ENCODE measurements at regions not wholly inside any gene's neighbourhood (a gene's known extent, or its start where the extent isn't known, plus 50 kb on each side); places are given as distances from the start of the nearest gene placed in this dataset.

GRCh38 chr10:107303203-107303602 is 138.7 kb upstream of the SORCS1 start:
- Histone ChIP-seq H3K27ac (ENCODE audit: low read depth in 2 of 2, low read length in 1 of 2) (no peak overlapping the region), H3K4me1 (ENCODE audit: control insufficient read depth in 2 of 2, insufficient read depth in 2 of 2, low read length in 1 of 2) (no peaks in the 10 kb centered on the region), H3K9me3 (ENCODE audit: control insufficient read depth in 2 of 2, insufficient read depth in 1 of 2, low read depth in 1 of 2, low read length in 1 of 2) (no peaks in the 10 kb centered on the region), H3K36me3 (ENCODE audit: control insufficient read depth in 2 of 2, insufficient read depth in 2 of 2, low read length in 1 of 2) (no peaks in the 10 kb centered on the region), H3K27me3 (ENCODE audit: control insufficient read depth in 1 of 2, insufficient read depth in 2 of 2, low read length in 2 of 2) (no peaks in the 10 kb centered on the region), H3K4me3 (ENCODE audit: low read depth in 1 of 2, low read length in 2 of 2) (no peak overlapping the region)
- 70 to 73% methylated on average over 2 of the region's 2 CpGs for WGBS, 2 donors

GRCh38 chr10:107299606-107300005 is 135.1 kb upstream of the SORCS1 start:
- Histone ChIP-seq H3K36me3 (ENCODE audit: control insufficient read depth in 2 of 2, insufficient read depth in 2 of 2, low read length in 1 of 2) (no peaks in the 10 kb centered on the region), H3K4me3 (ENCODE audit: low read depth in 1 of 2, low read length in 2 of 2) (no peak overlapping the region), H3K9me3 (ENCODE audit: control insufficient read depth in 2 of 2, insufficient read depth in 1 of 2, low read depth in 1 of 2, low read length in 1 of 2) (no peaks in the 10 kb centered on the region), H3K4me1 (ENCODE audit: control insufficient read depth in 2 of 2, insufficient read depth in 2 of 2, low read length in 1 of 2) (no peaks in the 10 kb centered on the region), H3K27ac (ENCODE audit: low read depth in 2 of 2, low read length in 1 of 2) (no peak overlapping the region), H3K27me3 (ENCODE audit: control insufficient read depth in 1 of 2, insufficient read depth in 2 of 2, low read length in 2 of 2) (no peaks in the 10 kb centered on the region)
- WGBS, 2 donors: 80 to 89% methylated on average over 2 of the region's 2 CpGs

DNA sequence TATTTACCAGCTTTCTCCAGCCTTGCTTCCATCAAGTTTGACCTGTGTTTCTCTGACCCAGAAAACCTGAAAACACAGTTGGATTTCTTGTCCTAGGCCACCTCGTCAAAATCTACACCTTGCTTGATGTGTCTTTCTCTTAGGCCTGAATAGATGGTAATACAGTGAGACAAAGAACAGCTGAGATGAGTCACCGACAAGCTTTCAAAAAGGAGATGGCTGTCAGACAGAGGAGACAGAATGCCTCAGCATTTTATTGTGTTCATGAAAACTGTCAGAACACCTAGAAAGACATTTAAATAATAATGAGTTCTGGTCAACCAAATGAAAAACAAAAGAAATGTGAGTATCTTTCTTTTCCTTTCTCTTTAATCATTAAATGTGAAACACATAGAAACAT is 119.7 kb upstream of the SORCS1 start:
- H3K9me3 ChIP-seq (ENCODE audit: control insufficient read depth in 2 of 2, insufficient read depth in 1 of 2, low read depth in 1 of 2, low read length in 1 of 2): peaks cover 0 to 2% of the 10 kb centered on the region in 2 donors
- no peaks in the 10 kb centered on the region for H3K4me1 ChIP-seq (ENCODE audit: control insufficient read depth in 2 of 2, insufficient read depth in 2 of 2, low read length in 1 of 2)
- H3K27ac ChIP-seq (ENCODE audit: low read depth in 2 of 2, low read length in 1 of 2): no peak overlapping the region
- no peaks in the 10 kb centered on the region for H3K27me3 ChIP-seq (ENCODE audit: control insufficient read depth in 1 of 2, insufficient read depth in 2 of 2, low read length in 2 of 2)
- 71 to 75% methylated on average over 2 of the region's 2 CpGs for WGBS, 2 donors
- H3K4me3 ChIP-seq (ENCODE audit: low read depth in 1 of 2, low read length in 2 of 2): no peak overlapping the region
- no peaks in the 10 kb centered on the region for H3K36me3 ChIP-seq (ENCODE audit: control insufficient read depth in 2 of 2, insufficient read depth in 2 of 2, low read length in 1 of 2)

DNA sequence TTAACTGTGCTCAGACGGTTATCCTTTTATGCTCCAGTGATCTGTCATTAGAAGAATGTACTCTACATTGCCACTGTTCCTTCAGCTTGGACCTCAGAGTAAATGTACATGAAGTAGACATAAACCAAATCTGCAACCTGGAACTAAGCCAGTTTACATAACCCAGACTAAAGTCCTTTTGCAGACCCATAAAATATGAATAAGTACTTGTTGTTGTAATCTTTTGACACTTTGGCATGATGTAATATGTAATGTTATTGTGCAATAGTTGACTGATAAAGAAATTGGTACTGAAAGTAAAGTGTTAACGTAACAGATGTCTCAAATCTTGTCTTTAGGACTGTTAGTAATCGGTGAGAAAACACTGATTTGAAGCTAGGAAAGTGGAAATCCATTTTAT is 115.8 kb upstream of the SORCS1 start:
- Histone ChIP-seq H3K27me3 (ENCODE audit: control insufficient read depth in 1 of 2, insufficient read depth in 2 of 2, low read length in 2 of 2) (no peaks in the 10 kb centered on the region), H3K9me3 (ENCODE audit: control insufficient read depth in 2 of 2, insufficient read depth in 1 of 2, low read depth in 1 of 2, low read length in 1 of 2) (peaks cover 0 to 2% of the 10 kb centered on the region in 2 donors), H3K36me3 (ENCODE audit: control insufficient read depth in 2 of 2, insufficient read depth in 2 of 2, low read length in 1 of 2) (no peaks in the 10 kb centered on the region), H3K4me1 (ENCODE audit: control insufficient read depth in 2 of 2, insufficient read depth in 2 of 2, low read length in 1 of 2) (no peaks in the 10 kb centered on the region), H3K4me3 (ENCODE audit: low read depth in 1 of 2, low read length in 2 of 2) (no peak overlapping the region), H3K27ac (ENCODE audit: low read depth in 2 of 2, low read length in 1 of 2) (no peak overlapping the region)
- WGBS, 2 donors: 30 to 36% methylated on average over 3 of the region's 3 CpGs

DNA sequence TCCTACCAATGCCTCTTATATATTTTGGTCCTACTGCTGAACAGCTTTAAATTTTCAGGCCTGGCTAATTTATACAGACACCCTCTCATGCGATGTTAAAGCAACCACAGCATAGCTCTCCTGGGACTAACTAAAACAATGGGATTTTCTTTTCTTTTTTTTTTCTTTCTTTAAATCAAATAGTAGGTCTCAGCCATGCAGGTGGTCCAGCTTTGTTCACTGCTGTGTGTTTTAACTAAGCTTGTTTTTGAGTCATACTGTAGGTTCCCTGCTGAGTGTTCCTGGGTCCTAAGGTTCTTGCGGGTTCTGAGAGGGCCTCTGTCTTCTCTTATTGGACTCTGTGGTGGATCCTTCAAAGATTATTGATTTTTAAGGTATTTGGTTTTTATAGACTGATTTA is 113.1 kb upstream of the SORCS1 start:
- no peak overlapping the region for H3K27ac ChIP-seq (ENCODE audit: low read depth in 2 of 2, low read length in 1 of 2)
- no peaks in the 10 kb centered on the region for H3K4me1 ChIP-seq (ENCODE audit: control insufficient read depth in 2 of 2, insufficient read depth in 2 of 2, low read length in 1 of 2)
- H3K9me3 ChIP-seq (ENCODE audit: control insufficient read depth in 2 of 2, insufficient read depth in 1 of 2, low read depth in 1 of 2, low read length in 1 of 2): no peaks in the 10 kb centered on the region
- 63 to 70% methylated on average over 2 of the region's 2 CpGs for WGBS, 2 donors
- H3K4me3 ChIP-seq (ENCODE audit: low read depth in 1 of 2, low read length in 2 of 2): no peak overlapping the region
- no peaks in the 10 kb centered on the region for H3K27me3 ChIP-seq (ENCODE audit: control insufficient read depth in 1 of 2, insufficient read depth in 2 of 2, low read length in 2 of 2)
- no peaks in the 10 kb centered on the region for H3K36me3 ChIP-seq (ENCODE audit: control insufficient read depth in 2 of 2, insufficient read depth in 2 of 2, low read length in 1 of 2)

DNA sequence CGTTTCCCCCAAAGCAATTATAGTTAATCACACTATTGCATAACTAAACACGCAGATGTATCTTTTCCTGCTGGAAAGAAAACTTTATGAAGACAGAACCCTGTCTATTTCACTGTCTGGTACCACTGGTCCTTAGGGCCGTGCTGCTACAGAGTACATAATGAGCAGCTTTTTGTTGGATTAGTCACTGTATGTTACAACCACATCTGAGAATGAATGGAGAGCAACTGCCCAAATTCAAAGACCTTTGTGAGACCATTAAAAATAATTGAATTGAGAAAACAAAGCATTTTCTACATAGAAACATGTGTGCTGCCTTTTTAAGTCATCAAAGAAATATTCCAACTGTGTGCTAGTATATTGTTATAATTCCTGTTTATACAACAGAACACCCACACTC is 111.3 kb upstream of the SORCS1 start:
- H3K27me3 ChIP-seq (ENCODE audit: control insufficient read depth in 1 of 2, insufficient read depth in 2 of 2, low read length in 2 of 2): no peaks in the 10 kb centered on the region
- H3K27ac ChIP-seq (ENCODE audit: low read depth in 2 of 2, low read length in 1 of 2): no peak overlapping the region
- no peaks in the 10 kb centered on the region for H3K36me3 ChIP-seq (ENCODE audit: control insufficient read depth in 2 of 2, insufficient read depth in 2 of 2, low read length in 1 of 2)
- H3K4me3 ChIP-seq (ENCODE audit: low read depth in 1 of 2, low read length in 2 of 2): no peak overlapping the region
- WGBS, 2 donors: 60 to 73% methylated on average over 3 of the region's 3 CpGs
- H3K9me3 ChIP-seq (ENCODE audit: control insufficient read depth in 2 of 2, insufficient read depth in 1 of 2, low read depth in 1 of 2, low read length in 1 of 2): no peaks in the 10 kb centered on the region
- H3K4me1 ChIP-seq (ENCODE audit: control insufficient read depth in 2 of 2, insufficient read depth in 2 of 2, low read length in 1 of 2): no peaks in the 10 kb centered on the region

GRCh38 chr10:107269626-107270025 is 105.1 kb upstream of the SORCS1 start:
- no peak overlapping the region for H3K4me3 ChIP-seq (ENCODE audit: low read depth in 1 of 2, low read length in 2 of 2)
- no peaks in the 10 kb centered on the region for H3K4me1 ChIP-seq (ENCODE audit: control insufficient read depth in 2 of 2, insufficient read depth in 2 of 2, low read length in 1 of 2)
- no peaks in the 10 kb centered on the region for H3K36me3 ChIP-seq (ENCODE audit: control insufficient read depth in 2 of 2, insufficient read depth in 2 of 2, low read length in 1 of 2)
- H3K9me3 ChIP-seq (ENCODE audit: control insufficient read depth in 2 of 2, insufficient read depth in 1 of 2, low read depth in 1 of 2, low read length in 1 of 2): no peaks in the 10 kb centered on the region
- H3K27me3 ChIP-seq (ENCODE audit: control insufficient read depth in 1 of 2, insufficient read depth in 2 of 2, low read length in 2 of 2): no peaks in the 10 kb centered on the region
- no peak overlapping the region for H3K27ac ChIP-seq (ENCODE audit: low read depth in 2 of 2, low read length in 1 of 2)

GRCh38 chr10:107264742-107265141 is 100.2 kb upstream of the SORCS1 start:
- Histone ChIP-seq H3K27me3 (ENCODE audit: control insufficient read depth in 1 of 2, insufficient read depth in 2 of 2, low read length in 2 of 2) (no peaks in the 10 kb centered on the region), H3K4me3 (ENCODE audit: low read depth in 1 of 2, low read length in 2 of 2) (no peak overlapping the region), H3K27ac (ENCODE audit: low read depth in 2 of 2, low read length in 1 of 2) (no peak overlapping the region), H3K4me1 (ENCODE audit: control insufficient read depth in 2 of 2, insufficient read depth in 2 of 2, low read length in 1 of 2) (no peaks in the 10 kb centered on the region), H3K36me3 (ENCODE audit: control insufficient read depth in 2 of 2, insufficient read depth in 2 of 2, low read length in 1 of 2) (no peaks in the 10 kb centered on the region), H3K9me3 (ENCODE audit: control insufficient read depth in 2 of 2, insufficient read depth in 1 of 2, low read depth in 1 of 2, low read length in 1 of 2) (no peaks in the 10 kb centered on the region)
- WGBS, 2 donors: 36 to 50% methylated on average over 6 of the region's 6 CpGs

- Histone ChIP-seq H3K36me3 (ENCODE audit: control insufficient read depth in 2 of 2, insufficient read depth in 2 of 2, low read length in 1 of 2) (no peaks in the 10 kb centered on the region), H3K27ac (ENCODE audit: low read depth in 2 of 2, low read length in 1 of 2) (no peak overlapping the region), H3K27me3 (ENCODE audit: control insufficient read depth in 1 of 2, insufficient read depth in 2 of 2, low read length in 2 of 2) (no peaks in the 10 kb centered on the region), H3K4me1 (ENCODE audit: control insufficient read depth in 2 of 2, insufficient read depth in 2 of 2, low read length in 1 of 2) (no peaks in the 10 kb centered on the region), H3K9me3 (ENCODE audit: control insufficient read depth in 2 of 2, insufficient read depth in 1 of 2, low read depth in 1 of 2, low read length in 1 of 2) (no peaks in the 10 kb centered on the region), H3K4me3 (ENCODE audit: low read depth in 1 of 2, low read length in 2 of 2) (no peak overlapping the region)
- WGBS, 2 donors: 79 to 88% methylated on average over 5 of the region's 5 CpGs
Observed at GRCh38 chr10:107244122-107244521, 79.6 kb upstream of the SORCS1 start.

DNA sequence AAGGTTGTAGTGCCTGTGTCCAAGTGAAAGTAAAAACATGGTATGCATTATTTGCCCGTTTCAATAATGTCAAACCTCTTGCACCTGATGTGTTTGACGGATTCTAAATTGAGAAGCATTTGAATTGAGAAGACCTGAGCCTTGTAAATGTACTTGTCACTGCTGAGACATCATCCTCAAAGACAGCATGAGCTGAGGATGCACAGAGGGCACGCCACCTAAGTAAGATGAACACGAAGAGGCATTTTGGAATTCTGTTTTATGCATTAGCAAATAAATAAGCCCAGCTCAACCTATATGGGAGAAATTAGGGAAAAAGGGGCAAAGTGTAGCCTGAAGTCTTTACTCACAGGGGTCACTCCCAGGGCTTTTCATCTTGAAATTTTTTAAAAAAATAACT is 73.8 kb upstream of the SORCS1 start:
- no peak overlapping the region for H3K4me3 ChIP-seq (ENCODE audit: low read depth in 1 of 2, low read length in 2 of 2)
- peaks cover 4 to 6% of the 10 kb centered on the region in 2 donors for H3K9me3 ChIP-seq (ENCODE audit: control insufficient read depth in 2 of 2, insufficient read depth in 1 of 2, low read depth in 1 of 2, low read length in 1 of 2)
- no peaks in the 10 kb centered on the region for H3K4me1 ChIP-seq (ENCODE audit: control insufficient read depth in 2 of 2, insufficient read depth in 2 of 2, low read length in 1 of 2)
- no peaks in the 10 kb centered on the region for H3K27me3 ChIP-seq (ENCODE audit: control insufficient read depth in 1 of 2, insufficient read depth in 2 of 2, low read length in 2 of 2)
- WGBS, 2 donors: 61 to 67% methylated on average over 4 of the region's 4 CpGs
- no peak overlapping the region for H3K27ac ChIP-seq (ENCODE audit: low read depth in 2 of 2, low read length in 1 of 2)
- no peaks in the 10 kb centered on the region for H3K36me3 ChIP-seq (ENCODE audit: control insufficient read depth in 2 of 2, insufficient read depth in 2 of 2, low read length in 1 of 2)
